ENCODE measurements at regions not wholly inside any gene's neighbourhood (a gene's known extent, or its start where the extent isn't known, plus 50 kb on each side); places are given as distances from the start of the nearest gene placed in this dataset.

DNA sequence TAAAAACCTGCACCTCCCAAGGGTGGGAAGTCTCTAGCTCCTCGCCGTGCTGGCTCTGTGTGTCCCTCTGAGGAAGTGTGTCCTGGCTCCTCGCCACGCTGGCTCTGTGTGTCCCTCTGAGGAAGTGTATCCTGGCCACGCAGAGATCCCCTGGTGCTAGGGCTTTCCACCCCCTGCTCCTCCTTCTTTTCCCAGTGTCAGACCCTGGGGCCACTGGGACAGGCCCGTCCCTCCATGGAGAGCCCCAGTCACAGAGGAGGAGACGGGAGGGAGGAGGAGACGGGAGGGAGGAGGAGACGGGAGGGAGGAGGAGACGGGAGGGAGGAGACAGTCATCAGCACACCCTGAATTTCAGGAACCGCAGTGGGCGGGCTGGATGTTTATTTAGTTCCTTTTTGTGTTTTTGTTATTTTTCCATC, 53.8 kb upstream of the HGFAC start:
- Histone ChIP-seq H3K27ac (replicated peaks) (peak overlapping the region; percentile 74), H3K4me3 (replicated peaks; ENCODE audit: insufficient read depth, low read length) (peak overlapping the region; percentile 12; the same call in 1 of the 2 replicates), H3K27me3 (ENCODE audit: insufficient read depth, poor library complexity, severe bottlenecking) (no peaks in the 10 kb centered on the region)
- DNase-seq (ENCODE audit: low read depth in 1 of 2, low spot score in 1 of 2) = peak; percentile 62 to 81
- peak; percentile 65; the same call in 1 of the 2 replicates for TF ChIP-seq POLR2AphosphoS5 (IDR thresholded peaks at IDR 0.05; ENCODE audit: low read depth)
- peak; percentile 58 for TF ChIP-seq SPI1 (IDR thresholded peaks at IDR 0.05; ENCODE audit: borderline replicate concordance, low read depth)
- no peak for TF ChIP-seq GABPA (IDR thresholded peaks at IDR 0.05; ENCODE audit: low read depth)
- TF ChIP-seq, protein P1, sequence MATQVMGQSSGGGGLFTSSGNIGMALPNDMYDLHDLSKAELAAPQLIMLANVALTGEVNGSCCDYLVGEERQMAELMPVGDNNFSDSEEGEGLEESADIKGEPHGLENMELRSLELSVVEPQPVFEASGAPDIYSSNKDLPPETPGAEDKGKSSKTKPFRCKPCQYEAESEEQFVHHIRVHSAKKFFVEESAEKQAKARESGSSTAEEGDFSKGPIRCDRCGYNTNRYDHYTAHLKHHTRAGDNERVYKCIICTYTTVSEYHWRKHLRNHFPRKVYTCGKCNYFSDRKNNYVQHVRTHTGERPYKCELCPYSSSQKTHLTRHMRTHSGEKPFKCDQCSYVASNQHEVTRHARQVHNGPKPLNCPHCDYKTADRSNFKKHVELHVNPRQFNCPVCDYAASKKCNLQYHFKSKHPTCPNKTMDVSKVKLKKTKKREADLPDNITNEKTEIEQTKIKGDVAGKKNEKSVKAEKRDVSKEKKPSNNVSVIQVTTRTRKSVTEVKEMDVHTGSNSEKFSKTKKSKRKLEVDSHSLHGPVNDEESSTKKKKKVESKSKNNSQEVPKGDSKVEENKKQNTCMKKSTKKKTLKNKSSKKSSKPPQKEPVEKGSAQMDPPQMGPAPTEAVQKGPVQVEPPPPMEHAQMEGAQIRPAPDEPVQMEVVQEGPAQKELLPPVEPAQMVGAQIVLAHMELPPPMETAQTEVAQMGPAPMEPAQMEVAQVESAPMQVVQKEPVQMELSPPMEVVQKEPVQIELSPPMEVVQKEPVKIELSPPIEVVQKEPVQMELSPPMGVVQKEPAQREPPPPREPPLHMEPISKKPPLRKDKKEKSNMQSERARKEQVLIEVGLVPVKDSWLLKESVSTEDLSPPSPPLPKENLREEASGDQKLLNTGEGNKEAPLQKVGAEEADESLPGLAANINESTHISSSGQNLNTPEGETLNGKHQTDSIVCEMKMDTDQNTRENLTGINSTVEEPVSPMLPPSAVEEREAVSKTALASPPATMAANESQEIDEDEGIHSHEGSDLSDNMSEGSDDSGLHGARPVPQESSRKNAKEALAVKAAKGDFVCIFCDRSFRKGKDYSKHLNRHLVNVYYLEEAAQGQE (IDR thresholded peaks at IDR 0.05; ENCODE audit: insufficient replicate concordance, low read depth) = no peak

DNA sequence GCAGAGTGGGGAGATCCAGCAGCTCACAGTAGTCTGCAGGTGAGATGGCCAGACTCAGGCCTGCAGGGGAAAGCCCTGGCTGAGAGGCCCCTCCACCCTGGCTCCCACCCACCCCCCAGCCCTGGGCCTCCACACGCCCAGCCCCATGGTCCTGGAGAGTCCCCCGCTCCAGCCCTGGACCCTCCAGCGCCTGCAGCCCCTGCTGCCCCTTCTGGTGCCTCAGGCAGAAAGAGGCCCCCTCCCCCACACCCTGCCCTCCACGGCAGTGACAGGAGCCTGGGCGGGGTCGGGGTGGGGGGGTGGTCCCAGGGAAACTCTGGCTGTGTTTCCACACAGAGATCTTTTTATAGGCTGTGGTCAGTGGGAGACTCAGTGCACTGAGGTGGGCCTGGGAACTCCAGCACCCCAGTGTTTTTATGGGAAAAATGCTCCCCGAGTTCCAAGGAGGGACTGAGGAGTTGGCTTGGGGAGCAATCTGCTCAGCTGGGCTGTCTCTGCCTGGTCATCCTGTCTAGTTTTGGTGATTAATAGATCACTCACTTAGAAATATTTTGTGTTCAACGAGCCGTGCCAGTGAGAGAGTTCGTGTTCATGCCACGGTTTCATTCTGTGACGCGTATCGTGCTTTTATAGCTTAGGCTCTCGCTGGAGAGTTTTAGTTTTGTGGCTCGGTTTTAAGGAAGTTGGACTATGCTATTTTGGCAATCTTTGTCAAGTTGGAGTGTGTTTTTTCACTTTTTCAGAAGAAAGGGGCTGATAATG, 53.1 kb upstream of the HGFAC start:
- Histone ChIP-seq H3K4me3 (replicated peaks; ENCODE audit: insufficient read depth, low read length) (peak overlapping the region; percentile 1), H3K27ac (replicated peaks) (peak overlapping the region; percentile 74), H3K27me3 (ENCODE audit: insufficient read depth, poor library complexity, severe bottlenecking) (no peaks in the 10 kb centered on the region)
- TF ChIP-seq GABPA (IDR thresholded peaks at IDR 0.05; ENCODE audit: low read depth) = no peak
- TF ChIP-seq, protein P2, sequence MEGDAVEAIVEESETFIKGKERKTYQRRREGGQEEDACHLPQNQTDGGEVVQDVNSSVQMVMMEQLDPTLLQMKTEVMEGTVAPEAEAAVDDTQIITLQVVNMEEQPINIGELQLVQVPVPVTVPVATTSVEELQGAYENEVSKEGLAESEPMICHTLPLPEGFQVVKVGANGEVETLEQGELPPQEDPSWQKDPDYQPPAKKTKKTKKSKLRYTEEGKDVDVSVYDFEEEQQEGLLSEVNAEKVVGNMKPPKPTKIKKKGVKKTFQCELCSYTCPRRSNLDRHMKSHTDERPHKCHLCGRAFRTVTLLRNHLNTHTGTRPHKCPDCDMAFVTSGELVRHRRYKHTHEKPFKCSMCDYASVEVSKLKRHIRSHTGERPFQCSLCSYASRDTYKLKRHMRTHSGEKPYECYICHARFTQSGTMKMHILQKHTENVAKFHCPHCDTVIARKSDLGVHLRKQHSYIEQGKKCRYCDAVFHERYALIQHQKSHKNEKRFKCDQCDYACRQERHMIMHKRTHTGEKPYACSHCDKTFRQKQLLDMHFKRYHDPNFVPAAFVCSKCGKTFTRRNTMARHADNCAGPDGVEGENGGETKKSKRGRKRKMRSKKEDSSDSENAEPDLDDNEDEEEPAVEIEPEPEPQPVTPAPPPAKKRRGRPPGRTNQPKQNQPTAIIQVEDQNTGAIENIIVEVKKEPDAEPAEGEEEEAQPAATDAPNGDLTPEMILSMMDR (IDR thresholded peaks at IDR 0.05; ENCODE audit: insufficient read depth, low read length) = no peak
- no peak for TF ChIP-seq POLR2AphosphoS5 (IDR thresholded peaks at IDR 0.05; ENCODE audit: low read depth)
- peak; percentile 56; the same call in 1 of the 2 replicates for TF ChIP-seq SPI1 (IDR thresholded peaks at IDR 0.05; ENCODE audit: borderline replicate concordance, low read depth)
- peak in 1 of 2 experiments; percentile 64 for DNase-seq (ENCODE audit: low read depth in 1 of 2, low spot score in 1 of 2)

DNA sequence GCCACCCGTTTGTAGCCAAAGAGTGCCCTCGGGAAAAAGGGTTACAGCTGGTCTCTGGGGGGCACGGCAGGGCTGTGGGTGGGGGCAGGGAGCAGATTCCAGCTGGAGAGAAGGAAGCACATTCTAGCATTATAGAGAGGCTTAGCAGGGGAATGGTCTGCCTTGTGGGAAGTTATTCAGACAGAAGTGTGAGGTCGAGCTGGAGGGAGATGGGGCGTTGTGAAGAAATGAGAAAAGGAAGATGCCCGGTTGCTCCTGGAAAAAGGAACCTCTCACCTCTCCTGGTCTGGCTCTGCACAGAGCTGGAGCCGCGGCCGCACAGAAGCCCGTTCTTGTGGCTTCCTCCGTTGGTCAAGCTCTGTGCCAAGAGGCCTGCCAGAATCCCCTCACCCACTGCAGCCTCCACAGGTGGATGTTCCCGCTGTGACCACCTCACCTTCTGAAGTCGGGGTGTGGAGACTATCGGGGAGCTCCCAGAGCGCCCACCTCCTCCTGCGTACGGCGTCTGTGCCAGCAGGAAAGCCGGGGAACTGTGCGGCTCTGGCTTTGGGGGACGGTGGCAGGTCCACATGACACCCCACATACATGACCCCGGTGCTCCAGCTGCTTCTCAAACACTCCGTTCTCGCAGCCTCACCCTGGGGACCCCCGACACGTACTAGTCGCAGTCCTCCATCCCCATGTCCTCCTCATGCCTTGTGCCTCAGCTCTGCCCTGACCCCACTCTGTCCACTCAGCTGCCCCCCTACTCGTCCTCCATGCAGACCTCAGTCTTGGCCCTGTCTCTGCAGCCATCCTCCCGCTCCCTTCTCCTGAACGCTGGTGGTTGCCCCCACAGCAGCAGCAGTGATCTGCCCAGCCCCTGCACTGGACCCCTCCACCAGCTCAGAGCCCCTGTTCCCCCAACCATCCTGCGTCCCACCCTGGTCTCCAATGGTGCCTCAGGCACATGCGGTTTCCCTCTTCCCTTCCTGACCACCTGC, 52.2 kb upstream of the HGFAC start:
- Histone ChIP-seq H3K4me3 (replicated peaks; ENCODE audit: insufficient read depth, low read length) (no peak overlapping the region; the same call in 1 of the 2 replicates), H3K27me3 (ENCODE audit: insufficient read depth, poor library complexity, severe bottlenecking) (no peaks in the 10 kb centered on the region), H3K27ac (replicated peaks) (peak overlapping the region; percentile 74)
- DNase-seq (ENCODE audit: low read depth in 1 of 2, low spot score in 1 of 2) = peak; percentile 29 to 41
- TF ChIP-seq, protein P1 (IDR thresholded peaks at IDR 0.05; ENCODE audit: insufficient replicate concordance, low read depth) = no peak
- no peak for TF ChIP-seq SPI1 (IDR thresholded peaks at IDR 0.05; ENCODE audit: borderline replicate concordance, low read depth)

DNA sequence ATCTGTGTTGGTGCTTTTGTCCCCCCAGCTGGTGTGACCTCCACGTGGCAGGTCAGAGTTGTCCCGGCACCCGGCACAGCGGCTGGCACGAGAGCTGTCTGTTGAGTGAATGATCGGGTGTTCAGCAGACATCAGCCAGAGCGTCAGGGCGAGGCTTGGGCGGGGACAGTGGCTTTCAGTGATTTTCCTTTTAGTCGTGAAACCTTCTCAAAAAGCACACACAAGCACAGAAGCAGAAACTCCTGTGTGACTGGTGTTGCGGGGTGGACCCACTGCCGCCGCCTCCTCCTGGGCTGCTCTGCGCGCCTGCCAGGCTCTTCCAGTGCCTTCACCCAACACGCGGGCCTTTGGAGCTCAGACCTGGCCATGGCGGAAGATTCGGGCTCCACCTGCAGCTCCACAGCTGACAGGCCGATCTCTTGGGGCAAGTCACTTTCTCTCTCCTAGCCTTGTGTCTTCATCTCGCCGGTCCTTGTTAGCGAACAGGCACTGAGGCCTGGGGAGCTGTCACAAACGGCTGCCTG, 51.4 kb upstream of the HGFAC start:
- Histone ChIP-seq H3K27me3 (ENCODE audit: insufficient read depth, poor library complexity, severe bottlenecking) (no peaks in the 10 kb centered on the region), H3K4me3 (replicated peaks; ENCODE audit: insufficient read depth, low read length) (no peak overlapping the region), H3K27ac (replicated peaks) (no peak overlapping the region)
- no peak for DNase-seq (ENCODE audit: low read depth in 1 of 2, low spot score in 1 of 2)
- TF ChIP-seq POLR2AphosphoS5 (IDR thresholded peaks at IDR 0.05; ENCODE audit: low read depth) (no peak), GABPA (IDR thresholded peaks at IDR 0.05; ENCODE audit: low read depth) (no peak), SPI1 (IDR thresholded peaks at IDR 0.05; ENCODE audit: borderline replicate concordance, low read depth) (no peak)
- TF ChIP-seq, protein P2 (IDR thresholded peaks at IDR 0.05; ENCODE audit: insufficient read depth, low read length) = no peak
- TF ChIP-seq, protein P1 (IDR thresholded peaks at IDR 0.05; ENCODE audit: insufficient replicate concordance, low read depth) = no peak

Data from HL-60 (cell line).